Inflammatory macrophage treated with lipopolysaccharide for 4 hours (primary cell): ENCODE measurements at regions not wholly inside any gene's neighbourhood (a gene's known extent, or its start where the extent isn't known, plus 50 kb on each side); places are given as distances from the start of the nearest gene placed in this dataset.
A peak's percentile ranks its signal among the peaks of the same experiment; 100 is the strongest.

ENCODE experiments used
- DNase-seq: peaks from one replicate; pipeline ENCODE4 v3.0.0-alpha.2; 2020

DNA sequence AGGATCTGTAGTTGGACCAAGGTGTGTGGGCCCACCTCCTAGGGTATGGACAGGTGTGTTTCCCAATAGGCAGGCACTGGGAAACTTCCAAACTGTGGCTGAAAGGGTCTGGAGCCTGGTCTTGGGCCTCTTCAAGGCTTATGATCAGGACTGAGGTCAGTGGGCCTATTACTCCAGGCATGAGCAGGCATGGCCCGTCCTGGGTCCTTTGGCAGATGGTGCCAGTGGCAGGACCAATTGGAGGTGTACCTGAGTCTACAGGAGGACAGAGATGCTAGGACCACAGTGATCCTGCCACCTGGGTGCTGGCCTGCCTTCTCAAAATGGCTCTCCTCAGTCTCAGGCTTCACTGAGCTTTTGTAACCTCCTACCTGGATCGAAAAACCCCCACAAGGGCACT lies 95.4 kb downstream of the RAB18 start:
- DNase-seq: no peak

DNA sequence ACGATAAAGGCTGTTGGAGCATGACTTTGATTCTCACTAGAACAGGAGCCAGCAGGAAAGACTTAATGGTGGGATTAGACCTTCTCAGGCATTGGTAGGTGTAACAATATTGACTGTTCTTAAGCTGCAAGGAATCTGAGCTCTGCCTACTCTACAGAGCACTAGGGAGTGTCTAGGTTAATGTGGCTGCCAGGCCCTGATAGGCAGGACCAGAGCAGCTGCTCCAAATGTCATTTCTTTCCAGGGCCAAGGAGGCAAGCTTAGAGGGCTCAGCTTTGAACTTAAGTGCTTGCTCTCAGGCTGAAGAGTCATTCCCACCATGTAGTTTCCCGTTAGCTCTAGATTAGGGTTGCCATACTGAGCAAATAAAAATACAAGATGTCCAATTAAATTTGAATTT lies 96.8 kb downstream of the RAB18 start:
- DNase-seq: no peak

DNA sequence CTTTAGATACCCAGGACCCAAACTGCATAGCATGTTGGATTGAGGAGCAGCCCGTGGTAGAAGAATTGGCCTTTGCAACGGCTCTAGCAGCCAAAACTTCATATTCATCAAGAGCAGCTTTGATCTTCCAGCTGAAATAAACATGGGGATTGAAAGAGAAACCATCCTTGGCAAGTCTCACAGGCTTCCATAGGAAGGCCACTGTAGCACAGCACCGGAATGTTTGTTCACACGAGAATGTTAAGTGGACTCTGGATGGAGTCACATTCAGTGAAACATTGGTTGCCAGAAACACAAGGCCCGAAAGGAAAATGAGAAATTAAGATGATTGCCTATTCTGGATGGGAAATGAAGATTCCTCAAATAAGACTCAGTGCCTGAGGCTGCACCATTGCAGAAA lies 97.4 kb downstream of the RAB18 start:
- no peak for DNase-seq

DNA sequence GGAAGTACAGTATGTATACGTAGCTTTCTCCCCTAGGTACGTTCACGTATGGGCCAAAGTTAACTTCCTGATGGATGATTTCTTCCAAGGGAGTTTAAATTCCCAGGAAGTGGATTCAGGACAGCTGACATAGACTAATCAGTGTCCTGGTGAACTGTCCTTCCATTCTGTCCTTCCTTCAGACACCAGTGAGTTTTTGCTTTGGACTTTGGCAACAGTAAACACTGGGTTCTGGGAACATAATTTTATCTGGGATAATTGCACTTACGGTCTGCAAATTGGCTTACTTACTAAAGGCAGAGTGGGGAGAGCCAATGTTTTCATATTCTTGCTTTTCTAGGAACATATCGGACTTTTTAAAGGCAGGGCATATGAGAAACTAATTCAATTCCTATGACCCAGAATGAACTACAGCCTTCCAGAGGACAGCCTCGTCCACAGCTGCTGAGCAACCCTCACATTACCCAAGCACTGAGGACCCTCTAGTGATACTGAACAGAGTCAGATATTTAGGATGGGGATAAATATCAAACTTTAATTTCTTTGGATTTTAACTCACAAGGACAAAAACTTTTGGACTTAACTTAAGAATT lies 97.9 kb downstream of the RAB18 start:
- DNase-seq: no peak

DNA sequence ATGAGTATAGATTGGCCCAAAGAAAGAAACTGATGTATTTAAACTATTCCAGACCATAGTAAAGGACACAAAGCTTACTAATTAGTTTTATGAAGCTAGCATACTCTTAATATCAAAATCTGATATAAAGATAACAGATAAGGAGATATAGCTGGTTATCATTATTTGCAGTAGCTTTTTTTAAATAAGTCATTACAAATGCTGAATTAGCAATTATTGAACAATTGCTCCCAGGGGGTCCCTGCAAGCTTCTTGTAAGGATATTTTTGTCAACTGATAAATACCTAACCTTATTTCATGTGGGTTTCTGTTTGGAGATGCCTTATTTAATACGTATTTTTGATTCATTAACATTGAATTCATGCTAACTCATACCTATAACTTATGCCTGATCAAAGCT lies 99.0 kb downstream of the RAB18 start:
- DNase-seq: no peak

DNA sequence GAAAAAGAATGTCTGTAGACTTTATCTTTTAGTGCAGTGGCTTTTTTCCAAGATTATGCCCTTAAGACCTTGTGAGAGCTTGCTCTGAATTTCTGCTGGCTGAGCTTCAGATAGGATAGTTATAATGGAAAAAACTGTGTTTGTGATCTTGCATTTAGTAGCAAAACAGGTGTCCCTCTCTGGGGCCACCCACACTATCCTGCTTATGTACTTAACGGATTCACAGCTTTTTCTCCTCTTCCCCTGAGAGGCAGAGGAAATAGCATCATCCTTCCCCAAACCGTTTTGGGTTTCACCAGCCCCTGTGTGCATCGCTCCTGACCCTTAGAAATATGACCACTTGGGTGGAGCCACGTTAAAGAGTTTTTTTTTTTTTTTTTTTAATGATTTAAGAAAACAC lies 101.2 kb downstream of the RAB18 start:
- no peak for DNase-seq

DNA sequence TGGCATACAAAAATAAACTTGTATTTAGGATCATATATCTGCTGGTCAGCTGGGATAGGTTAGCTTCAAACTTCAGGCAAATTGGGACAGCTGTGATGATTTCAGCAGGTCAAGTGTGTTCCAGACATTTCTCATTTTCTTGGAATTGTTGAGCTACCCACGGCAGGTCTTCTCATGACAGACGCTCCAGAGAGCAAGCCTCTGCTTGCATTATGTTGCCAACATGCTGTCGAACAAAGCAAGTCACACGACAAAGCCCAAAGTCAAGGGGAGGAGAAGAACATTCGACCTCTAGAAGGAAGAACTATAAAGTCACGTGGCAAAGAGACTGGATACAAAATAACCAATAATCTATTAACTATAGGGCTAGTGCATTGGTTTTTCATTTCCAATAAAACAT lies 103.5 kb downstream of the RAB18 start:
- DNase-seq: no peak

DNA sequence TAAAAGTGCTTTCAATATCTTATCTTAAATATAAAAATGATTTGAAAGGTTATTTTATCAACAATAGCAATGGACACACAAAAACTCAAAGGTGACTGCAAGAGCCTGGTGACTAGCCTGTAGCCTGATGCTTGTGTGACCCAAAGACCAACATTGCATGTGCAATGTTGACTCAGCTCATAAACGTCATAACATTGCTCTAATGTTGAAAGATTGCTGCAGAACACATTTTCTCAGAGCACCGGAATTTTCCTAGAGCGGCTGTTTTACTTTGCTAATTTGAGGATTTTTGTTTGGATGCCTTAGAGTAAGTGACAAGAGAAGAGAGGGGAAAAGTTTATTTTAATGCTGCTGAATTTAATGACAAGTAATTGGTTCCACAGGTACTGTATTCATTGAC lies 107.1 kb downstream of the RAB18 start:
- DNase-seq: no peak

DNA sequence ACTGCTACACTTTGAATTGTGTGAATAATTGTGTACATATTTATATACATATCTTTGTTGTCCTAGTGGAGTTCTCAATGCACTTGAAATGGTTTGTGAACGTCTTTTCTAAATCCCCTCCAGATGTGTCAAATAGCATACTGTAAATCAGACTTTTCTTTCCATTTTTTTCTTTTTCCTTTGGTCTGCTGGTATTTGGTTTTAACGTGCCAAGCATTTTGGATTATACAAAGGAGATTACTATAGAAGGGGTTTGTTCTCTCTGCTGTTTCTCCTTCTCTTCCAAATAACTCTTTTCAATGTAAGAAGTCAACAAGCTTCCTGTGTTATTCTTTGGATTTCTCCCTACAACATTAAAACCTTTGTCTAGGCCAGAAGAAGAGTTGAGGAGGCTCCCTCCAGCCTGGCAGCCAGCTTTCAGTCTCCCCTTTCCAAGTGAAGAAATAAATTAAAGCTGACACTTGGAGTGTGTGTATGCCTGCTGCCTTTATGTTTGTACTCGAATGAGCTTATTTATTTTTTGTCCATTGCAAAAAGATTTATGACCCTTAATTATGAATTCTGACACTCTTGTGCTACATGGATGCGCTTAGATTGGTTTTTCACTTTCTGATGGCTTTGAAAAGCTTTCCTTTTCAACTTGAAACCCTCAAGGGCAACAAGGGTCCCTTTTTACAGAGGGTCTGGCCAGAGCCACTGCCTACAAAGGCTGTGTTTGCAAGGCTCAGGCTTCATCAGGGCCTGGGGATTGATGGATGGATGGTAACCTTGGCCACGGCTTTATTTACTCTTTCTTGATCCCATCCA lies 107.8 kb downstream of the RAB18 start:
- no peak for DNase-seq

DNA sequence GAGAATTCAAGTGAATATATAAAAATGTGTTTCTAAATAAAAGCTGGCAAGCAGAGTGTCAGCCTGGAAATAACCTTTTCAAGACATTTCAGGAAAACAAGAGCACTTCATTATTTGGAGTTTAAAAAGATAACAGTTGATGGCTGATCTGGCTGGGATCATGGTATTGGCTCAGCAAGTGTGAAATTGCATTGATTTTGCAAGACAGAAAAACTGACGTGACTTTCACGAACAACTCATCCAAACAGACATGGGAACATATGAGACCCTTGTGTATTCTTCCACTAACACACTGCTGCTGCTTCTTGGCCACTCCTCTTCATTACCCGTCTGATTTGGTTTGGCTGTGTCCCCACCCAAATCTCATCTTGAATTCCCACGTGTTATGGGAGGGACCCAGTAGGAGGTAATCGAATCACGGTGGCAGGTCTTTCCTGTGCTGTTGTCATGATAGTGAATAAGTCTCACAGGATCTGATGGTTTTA lies 108.5 kb downstream of the RAB18 start:
- no peak for DNase-seq

DNA sequence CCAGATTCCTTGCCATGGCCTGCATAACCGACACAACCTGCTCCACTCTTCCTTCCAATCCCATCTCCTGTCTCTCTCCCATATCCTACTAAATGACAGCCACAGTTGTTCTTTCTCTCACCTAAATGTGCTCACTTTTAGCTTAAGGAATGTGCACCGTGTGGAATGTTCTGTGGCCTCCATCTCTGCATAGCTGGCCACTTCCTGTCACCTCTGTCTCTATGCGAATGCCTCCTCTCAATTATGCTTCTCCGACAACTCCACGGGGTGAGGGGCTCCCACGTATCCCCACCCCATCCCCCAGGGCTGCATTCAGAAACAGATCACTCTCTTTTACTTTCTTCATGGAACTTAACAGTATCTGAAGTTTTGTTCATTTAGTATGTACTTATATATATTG lies 110.7 kb downstream of the RAB18 start:
- DNase-seq: no peak

DNA sequence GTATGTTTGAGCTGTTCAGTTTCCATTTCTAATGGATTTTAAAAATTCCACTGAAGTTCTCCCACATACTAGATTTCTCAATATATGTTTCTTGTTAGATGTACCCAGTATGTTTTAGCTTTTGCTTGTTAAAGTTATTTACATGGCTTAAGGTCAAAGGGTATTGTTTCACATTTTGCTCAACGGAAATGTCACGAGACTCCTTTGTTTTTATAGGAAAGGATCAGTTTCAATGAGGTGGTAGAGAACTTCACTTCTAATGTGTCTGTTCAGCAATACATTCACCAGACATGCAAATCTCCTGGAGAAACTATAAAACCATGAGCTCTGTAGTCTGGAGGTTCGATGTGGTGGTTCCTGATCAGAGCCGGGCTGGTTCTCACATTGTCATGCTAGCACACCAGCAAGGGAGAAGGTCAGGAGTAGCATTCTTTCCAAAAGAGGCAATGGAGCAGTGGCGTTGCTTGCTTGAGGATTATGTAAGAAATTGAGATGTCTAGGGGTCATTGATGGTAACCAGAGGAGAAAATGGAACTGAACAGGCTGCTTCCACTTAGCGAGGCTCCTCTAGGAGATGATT lies 114.0 kb downstream of the RAB18 start:
- no peak for DNase-seq

DNA sequence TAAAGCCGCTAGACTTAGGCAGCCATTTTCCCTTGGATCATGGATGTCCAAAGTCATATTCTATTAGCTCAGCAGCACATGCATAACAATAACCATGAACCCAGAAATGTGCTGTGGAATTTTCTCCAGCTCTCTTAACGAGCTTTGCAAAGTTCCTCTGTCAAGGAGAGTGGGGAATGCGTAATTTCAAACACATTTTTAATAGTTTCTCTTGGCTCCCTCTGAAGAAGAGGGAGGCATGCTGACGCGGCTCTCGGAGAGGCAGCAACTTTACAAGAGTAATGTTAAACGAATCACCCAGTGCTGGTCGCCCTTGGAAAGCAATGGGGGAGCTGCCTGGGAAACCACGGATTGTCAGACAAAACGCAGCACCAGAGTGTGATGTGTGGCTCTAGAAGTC lies 114.8 kb downstream of the RAB18 start:
- no peak for DNase-seq

DNA sequence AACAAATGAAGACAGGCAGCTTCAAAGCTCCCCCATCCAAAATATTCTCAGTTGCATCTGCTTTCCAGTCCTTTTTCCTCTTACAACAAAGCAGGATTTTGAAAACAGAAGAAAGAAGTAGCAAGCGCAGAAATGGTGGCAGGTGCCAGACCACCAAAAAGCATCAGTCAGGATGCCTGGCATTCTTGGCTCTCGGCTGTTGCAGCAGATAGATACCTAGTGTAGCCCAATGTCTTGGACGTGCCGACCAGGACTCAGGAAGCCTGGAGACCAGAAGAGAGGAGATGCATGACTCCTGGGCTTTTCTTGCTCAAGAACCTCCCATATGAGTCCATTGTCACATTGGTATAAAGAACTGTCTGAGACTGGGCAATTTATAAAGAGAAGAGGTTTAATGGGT lies 115.2 kb downstream of the RAB18 start:
- DNase-seq: no peak

DNA sequence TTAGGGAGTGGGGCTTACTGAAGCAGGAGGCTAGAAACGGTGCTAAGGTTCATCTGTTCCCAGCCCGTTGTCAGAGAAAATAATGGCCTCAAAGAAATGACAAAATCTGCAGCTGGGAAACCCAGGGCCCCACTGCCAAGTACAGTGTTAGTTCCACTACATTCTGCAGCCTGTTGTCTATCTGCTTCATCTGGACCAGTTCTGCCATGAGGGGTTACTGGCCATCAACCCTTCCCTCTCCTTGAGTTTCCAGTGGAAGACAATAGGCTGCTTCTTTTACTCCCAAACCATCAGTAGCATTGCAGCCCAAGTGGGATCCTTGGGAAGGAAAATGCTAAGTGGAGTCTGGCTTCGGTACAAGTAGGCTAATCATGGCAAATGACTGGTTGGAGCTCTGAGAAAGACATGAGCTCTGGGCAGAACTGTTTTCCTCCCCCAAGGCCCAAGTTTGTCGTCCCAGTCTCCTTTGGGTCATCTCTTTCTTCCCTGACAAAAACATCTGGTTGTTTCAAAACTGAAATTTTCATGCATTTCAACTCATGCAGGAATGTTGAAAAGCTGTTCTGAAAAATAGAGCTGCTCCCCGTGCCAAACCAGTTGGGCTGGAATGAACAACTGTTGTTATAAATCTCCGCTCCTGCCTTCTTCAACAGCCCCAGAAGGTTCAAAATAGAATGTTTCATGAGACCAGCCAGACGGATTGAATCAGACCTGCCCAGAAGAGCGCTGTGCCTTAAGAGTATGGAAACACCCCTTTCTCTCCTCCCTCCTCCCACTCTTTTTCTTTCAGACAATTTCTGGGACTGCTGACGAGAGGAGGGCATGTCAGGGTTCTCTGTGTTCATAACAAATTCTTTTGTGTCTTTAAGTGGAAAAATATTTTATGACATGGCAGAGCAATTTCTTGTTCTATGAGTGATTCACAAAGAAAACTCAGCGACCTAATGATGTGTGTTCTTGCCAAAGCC lies 116.6 kb downstream of the RAB18 start:
- no peak for DNase-seq

DNA sequence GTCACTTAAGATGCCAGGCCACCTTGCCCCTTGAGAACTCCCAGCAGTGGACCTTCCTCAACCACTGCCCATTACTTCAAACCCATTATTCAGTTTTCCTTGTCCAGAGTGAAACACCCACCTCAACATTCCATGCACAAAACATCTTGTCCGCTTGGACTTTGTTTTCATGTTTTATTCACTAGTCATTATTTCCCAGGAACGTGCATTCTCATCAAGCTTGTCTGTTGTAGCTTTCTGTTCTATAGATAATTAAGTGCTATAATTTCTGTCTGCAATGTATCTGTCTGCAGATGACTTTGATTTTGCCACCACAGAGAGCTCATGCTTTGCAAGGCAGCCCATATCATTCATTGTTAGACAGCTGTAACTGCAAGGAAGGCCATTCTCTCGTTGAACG lies 117.4 kb downstream of the RAB18 start:
- DNase-seq: no peak

DNA sequence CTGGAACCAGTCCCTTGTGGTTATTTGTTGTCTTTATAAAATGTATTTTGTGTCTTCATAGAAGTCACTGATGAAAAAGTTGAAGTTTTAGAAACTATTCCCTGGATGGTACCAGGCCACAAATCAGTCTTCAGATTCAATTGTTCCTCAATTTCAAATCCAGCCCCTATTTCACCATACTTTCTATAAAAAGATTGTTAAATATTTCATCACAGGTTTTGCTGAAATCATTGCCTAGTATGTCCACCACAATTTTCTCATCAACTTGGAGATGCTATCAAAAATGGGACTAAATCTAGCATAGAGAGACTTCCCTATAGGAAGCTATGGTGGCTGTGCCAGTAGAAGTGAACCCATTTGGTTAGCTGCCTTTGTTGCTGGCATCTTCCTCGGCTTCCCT lies 118.5 kb downstream of the RAB18 start:
- DNase-seq: peak; percentile 68
